ENCODE measurements at regions not wholly inside any gene's neighbourhood (a gene's known extent, or its start where the extent isn't known, plus 50 kb on each side); places are given as distances from the start of the nearest gene placed in this dataset.

DNA sequence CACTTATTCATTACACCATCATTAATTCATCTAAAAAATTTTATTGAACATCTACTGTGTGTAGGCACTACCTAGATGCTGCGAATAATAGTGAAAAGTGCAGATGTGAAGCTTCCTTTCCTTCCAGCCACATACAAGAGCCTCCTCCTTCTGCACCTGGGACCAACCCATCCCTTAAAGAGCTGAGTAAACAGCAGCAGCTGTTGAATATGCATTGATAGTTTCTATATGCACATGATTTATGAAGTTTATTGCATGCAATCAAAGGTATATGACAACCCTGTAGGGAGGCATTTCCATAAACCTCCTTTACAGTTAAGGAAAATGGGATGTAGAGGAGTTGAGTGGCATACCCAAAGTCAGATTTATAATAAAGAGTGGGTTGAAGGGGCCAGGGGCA lies 110.3 kb upstream of the IPO5 start:
- no peak for TF ChIP-seq POLR2A (IDR thresholded peaks at IDR 0.05)
- TF ChIP-seq, protein P1, sequence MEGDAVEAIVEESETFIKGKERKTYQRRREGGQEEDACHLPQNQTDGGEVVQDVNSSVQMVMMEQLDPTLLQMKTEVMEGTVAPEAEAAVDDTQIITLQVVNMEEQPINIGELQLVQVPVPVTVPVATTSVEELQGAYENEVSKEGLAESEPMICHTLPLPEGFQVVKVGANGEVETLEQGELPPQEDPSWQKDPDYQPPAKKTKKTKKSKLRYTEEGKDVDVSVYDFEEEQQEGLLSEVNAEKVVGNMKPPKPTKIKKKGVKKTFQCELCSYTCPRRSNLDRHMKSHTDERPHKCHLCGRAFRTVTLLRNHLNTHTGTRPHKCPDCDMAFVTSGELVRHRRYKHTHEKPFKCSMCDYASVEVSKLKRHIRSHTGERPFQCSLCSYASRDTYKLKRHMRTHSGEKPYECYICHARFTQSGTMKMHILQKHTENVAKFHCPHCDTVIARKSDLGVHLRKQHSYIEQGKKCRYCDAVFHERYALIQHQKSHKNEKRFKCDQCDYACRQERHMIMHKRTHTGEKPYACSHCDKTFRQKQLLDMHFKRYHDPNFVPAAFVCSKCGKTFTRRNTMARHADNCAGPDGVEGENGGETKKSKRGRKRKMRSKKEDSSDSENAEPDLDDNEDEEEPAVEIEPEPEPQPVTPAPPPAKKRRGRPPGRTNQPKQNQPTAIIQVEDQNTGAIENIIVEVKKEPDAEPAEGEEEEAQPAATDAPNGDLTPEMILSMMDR (IDR thresholded peaks at IDR 0.05): no peak

Measured in esophagus squamous epithelium (tissue), 4 donors.